Activated naive CD8-positive, alpha-beta T cell treated with anti-CD3 and anti-CD28 coated beads, Interleukin-2, amount 10 ng/mL, durations not matched to agents 7 days and 5 days (primary cell): ENCODE measurements at regions not wholly inside any gene's neighbourhood (a gene's known extent, or its start where the extent isn't known, plus 50 kb on each side); places are given as distances from the start of the nearest gene placed in this dataset.
"Not testable (repeated sequence)": the region's sequence is repeated elsewhere in the genome, so short reads cannot be mapped to it uniquely, and the experiment has no call there.

Experiments used
- ATAC-seq: fragments of 150-1000 bp; cut with Tn5 transposase; one replicate; pipeline ENCODE4 v1.10.0; 2021; ENCODE audit warnings: low read depth, moderate library complexity
- POLR2A ChIA-PET: fragments of 350-600 bp; sonication (Branson Sonifier 250); formaldehyde crosslinking; loops from one replicate; lab custom pipeline; 2021; ENCODE audit warnings: antibody characterized with exemption; lab: Charles Lee
- DNase-seq: peaks from one replicate; pipeline ENCODE4 v3.0.0; 2021
- H3K27ac Mint-ChIP-seq: one replicate; pipeline ENCODE4 v1.8.0; 2022; ENCODE audit warnings: mild to moderate bottlenecking, mixed read lengths
- H3K27me3 Mint-ChIP-seq: one replicate; pipeline ENCODE4 v1.8.0; 2022; ENCODE audit warnings: mild to moderate bottlenecking, moderate library complexity, mixed read lengths
- H3K36me3 Mint-ChIP-seq: one replicate; pipeline ENCODE4 v1.8.0; 2021; ENCODE audit warnings: mild to moderate bottlenecking, mixed read lengths
- H3K4me1 Mint-ChIP-seq: one replicate; pipeline ENCODE4 v1.8.0; 2021; ENCODE audit warnings: mixed read lengths
- H3K4me3 Mint-ChIP-seq: one replicate; pipeline ENCODE4 v1.8.0; 2022; ENCODE audit warnings: mild to moderate bottlenecking, moderate library complexity, mixed read lengths
- H3K9me3 Mint-ChIP-seq: one replicate; pipeline ENCODE4 v1.8.0; 2021; ENCODE audit warnings: mixed read lengths

DNA sequence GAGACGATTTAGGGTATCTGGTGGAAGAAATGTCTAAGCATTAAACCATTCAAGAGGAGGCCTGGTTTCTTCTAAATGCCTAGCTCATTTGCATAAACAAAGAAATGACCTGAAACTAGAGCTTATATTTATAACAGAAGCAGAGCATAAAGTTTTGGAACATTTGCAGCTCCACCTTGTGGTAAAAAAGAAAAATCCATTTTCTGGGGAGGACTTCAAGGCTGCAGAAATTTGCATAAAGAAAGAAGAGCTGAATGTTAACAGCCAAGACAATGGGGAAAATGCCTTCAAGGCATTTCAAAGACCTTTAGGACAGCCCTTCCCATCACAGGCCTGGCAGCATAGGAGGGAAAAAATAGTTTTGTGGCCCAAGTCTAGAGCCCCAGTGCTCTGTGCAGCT lies 362.0 kb downstream of the ZNF248 start:
- no peaks in the 10 kb centered on the region for H3K4me1 Mint-ChIP-seq
- no peaks in the 10 kb centered on the region for H3K9me3 Mint-ChIP-seq

DNA sequence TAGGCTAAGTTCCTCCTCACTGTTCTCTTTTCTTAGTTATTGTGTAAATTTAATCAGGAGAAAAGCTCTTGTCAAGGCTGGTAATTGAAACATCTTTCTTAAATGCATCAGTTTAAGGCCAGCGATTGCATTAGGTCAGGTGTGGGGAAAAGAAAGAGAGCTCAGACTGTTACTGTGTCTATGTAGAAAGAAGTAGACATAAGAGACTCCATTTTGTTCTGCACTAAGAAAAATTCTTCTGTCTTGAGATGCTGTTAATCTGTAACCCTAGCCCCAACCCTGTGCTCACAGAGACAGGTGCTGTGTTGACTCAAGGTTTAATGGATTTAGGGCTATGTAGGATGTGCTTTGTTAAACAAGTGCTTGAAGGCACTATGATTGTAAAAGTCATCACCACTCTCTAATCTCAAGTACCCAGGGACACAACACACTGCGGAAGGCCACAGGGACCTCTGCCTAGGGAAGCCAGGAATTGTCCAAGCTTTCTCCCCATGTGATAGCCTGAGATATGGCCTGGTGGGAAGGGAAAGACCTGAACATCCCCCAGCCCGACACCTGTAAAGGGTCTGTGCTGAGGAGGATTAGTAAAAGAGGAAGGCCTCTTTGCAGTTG lies 364.1 kb downstream of the ZNF248 start:
- H3K4me1 Mint-ChIP-seq, H3K9me3 Mint-ChIP-seq, ATAC-seq, POLR2A ChIA-PET, DNase-seq, H3K4me3 Mint-ChIP-seq, H3K36me3 Mint-ChIP-seq, H3K27ac Mint-ChIP-seq, H3K27me3 Mint-ChIP-seq: not testable (repeated sequence)

More for the DNA sequence above, 362.0 kb downstream of the ZNF248 start:
- Mint-ChIP-seq H3K27ac (no peak overlapping the region), H3K4me3 (no peak overlapping the region), H3K27me3 (no peaks in the 10 kb centered on the region), H3K36me3 (no peaks in the 10 kb centered on the region)
- DNase-seq = no peak
- POLR2A ChIA-PET = no interaction called here
- ATAC-seq = no peak

DNA sequence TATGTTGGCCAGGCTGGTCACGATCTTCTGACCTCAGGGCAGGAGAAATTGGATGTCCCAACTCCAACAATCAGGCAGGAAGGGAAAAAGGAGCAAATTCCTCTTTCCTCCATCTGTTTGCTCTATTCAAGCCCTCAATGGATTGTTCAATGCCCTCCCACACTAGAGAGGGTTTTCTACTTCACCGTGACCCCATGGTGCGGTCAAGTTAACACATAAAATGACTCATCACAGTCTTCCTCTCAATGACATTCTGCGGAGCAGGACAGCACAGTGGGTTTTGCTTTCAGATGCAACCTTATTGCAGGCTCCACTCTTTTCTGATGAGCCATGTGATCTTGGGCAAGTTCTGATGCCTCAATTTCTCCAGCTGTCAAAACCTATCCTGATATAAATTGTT lies 364.9 kb downstream of the ANKRD30A start:
- no peak overlapping the region for H3K4me3 Mint-ChIP-seq
- POLR2A ChIA-PET = no interaction called here
- ATAC-seq (no peak), DNase-seq (no peak)
- no peak overlapping the region for H3K27ac Mint-ChIP-seq
- H3K36me3 Mint-ChIP-seq = no peaks in the 10 kb centered on the region
- H3K4me1 Mint-ChIP-seq = no peaks in the 10 kb centered on the region
- H3K27me3 Mint-ChIP-seq = no peaks in the 10 kb centered on the region
- peaks cover 1% of the 10 kb centered on the region for H3K9me3 Mint-ChIP-seq

DNA sequence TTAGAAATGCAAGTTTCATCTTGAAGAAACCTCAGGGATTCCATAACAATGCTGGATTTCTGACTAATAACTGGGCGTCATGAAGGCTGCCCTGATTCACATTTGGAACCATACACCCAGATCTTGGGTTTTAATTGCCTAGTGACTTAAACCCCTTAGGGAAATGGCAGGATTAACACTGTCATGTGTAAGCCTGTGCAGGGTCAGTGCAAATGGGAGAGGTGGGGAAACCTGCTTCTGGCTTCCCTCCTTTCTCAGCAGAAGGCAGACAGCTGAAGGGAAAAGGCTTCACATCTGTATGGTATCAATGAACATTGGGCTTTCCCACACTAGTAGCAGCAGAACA lies 364.2 kb downstream of the ANKRD30A start:
- POLR2A ChIA-PET = no interaction called here
- Mint-ChIP-seq H3K27ac (no peak overlapping the region), H3K27me3 (no peaks in the 10 kb centered on the region), H3K9me3 (peaks cover 1% of the 10 kb centered on the region), H3K4me1 (no peaks in the 10 kb centered on the region), H3K36me3 (no peaks in the 10 kb centered on the region), H3K4me3 (no peak overlapping the region)
- ATAC-seq (no peak), DNase-seq (no peak)

DNA sequence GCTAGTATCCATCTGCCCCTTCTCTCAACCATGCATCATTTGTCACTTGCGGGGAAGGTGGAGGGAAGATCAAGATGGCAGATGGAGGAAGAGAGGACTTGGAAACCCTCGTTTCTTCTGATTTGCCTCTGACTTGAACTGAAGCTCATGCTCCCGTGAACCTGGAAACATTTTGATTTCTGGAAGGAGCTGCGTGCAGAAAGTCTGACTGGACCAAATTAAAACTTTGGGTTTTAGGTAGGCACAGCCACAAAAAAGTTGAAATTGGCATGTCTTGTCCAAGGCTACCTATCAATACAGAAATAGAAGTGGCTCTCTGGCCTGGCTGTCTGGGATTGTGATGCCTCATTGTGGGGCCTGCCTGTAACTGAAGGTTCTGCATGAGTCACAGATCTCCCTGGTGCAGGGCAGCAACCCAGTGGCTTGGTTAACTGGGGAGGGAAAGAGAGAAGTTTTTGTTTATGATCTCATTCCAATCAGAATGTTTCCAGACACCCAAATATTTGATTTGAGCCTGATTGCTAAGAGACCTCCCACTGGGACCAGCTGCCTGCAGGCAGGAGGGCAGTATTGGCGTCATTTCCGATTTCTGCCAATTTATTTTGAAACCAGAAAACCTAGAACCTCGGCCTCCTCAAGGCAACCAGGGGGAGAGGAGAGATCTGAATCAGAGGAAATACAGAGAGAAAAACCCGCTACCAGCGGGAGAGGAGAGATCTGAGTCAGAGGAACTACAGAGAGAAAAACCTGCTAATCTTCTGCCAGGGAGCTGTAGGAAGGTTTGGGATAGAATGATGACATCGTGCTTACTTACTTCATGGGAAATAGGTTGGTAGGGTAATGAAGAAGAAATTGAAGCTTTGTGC lies 363.6 kb downstream of the ANKRD30A start:
- Mint-ChIP-seq H3K4me1 (no peaks in the 10 kb centered on the region), H3K27ac (no peak overlapping the region), H3K4me3 (no peak overlapping the region), H3K27me3 (no peaks in the 10 kb centered on the region), H3K9me3 (peaks cover 1% of the 10 kb centered on the region), H3K36me3 (no peaks in the 10 kb centered on the region)
- ATAC-seq = no peak
- DNase-seq = no peak
- POLR2A ChIA-PET = no interaction called here

DNA sequence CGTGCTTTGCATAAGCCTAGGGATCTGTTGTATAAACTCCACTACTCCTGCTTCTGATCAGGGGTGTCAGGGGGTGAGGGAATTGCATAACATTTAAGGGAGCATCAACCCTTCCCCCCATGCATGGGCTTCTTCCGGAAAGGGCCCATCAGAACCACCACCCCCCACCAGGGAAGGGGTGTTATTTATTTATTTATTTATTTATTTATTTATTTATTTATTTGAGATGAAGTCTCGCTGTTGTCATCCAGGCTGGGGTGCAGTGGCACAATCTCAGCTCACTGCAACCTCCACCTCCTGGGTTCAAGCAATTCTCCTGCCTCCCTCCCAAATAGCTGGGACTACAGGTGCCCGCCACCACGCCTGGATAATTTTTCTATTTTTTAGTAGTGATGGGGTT lies 355.2 kb downstream of the ANKRD30A start:
- H3K9me3 Mint-ChIP-seq, H3K4me3 Mint-ChIP-seq, ATAC-seq, H3K36me3 Mint-ChIP-seq, H3K27me3 Mint-ChIP-seq, POLR2A ChIA-PET, DNase-seq, H3K4me1 Mint-ChIP-seq, H3K27ac Mint-ChIP-seq: not testable (repeated sequence)

DNA sequence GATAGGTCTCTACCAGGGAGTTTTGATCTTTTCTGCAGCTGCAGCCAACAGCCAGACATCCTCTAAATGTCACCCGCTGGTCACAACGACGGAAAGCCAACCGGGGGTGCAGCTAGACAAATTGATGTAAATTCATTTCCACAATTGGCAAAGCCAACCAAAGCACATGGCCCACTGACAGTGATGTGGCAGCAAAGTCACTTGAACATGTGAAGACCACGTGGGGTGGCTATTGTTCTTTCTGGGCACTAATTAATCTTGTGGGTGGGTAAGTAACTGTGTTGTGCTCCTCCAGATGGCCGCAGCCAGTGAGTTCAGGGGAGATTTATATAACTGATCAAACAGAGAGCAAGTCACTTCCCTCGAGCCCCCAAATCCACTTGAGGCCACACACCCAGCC lies 354.1 kb downstream of the ANKRD30A start:
- Mint-ChIP-seq H3K4me1 (no peaks in the 10 kb centered on the region), H3K27ac (no peak overlapping the region), H3K36me3 (no peaks in the 10 kb centered on the region), H3K27me3 (no peaks in the 10 kb centered on the region), H3K9me3 (peaks cover 4% of the 10 kb centered on the region), H3K4me3 (no peak overlapping the region)
- POLR2A ChIA-PET = no interaction called here
- no peak for ATAC-seq
- DNase-seq = no peak

DNA sequence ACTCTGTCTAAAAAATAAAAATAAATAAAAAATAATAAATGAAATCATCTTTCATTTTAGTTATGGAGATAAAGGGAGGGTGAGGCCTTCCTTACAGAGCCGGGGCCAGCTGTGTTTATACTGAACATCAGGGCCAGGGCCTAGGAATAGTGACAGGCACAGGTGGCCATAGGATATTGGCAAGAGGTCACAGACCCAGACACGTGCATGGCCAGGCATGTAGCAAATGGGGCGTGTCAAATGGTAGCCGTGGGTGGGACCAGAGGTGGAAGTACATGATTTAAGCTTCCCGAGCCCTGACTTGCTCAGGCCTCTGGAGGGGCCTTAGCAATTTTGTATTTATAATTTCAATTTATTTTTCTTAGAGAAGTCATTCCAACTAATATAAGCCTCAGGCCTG lies 353.0 kb downstream of the ANKRD30A start:
- DNase-seq = no peak
- Mint-ChIP-seq H3K9me3 (peaks cover 4% of the 10 kb centered on the region), H3K4me1 (no peaks in the 10 kb centered on the region), H3K4me3 (no peak overlapping the region), H3K27me3 (no peaks in the 10 kb centered on the region), H3K36me3 (no peaks in the 10 kb centered on the region), H3K27ac (no peak overlapping the region)
- POLR2A ChIA-PET = no interaction called here
- ATAC-seq = no peak

DNA sequence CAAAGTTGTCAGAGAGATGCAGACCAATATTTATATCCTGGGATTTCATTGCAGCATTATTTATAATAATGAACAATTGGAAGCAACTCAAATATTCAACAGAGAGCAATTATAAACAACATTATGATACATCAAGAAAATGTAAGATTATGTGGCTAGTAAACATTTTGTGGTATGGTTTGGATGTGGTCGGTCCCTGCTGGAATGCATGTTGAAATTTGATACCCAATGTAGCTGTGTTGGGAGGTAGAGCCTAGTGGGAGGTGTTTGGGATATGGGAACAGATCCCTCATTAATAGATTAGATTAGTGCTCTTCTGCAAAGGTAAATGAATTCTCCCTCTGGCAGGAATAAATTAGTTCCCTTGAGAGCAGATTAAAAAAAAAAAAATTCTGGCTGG lies 350.9 kb downstream of the ANKRD30A start:
- POLR2A ChIA-PET = no interaction called here
- peaks cover 4% of the 10 kb centered on the region for H3K9me3 Mint-ChIP-seq
- no peak overlapping the region for H3K27ac Mint-ChIP-seq
- no peak overlapping the region for H3K4me3 Mint-ChIP-seq
- no peaks in the 10 kb centered on the region for H3K36me3 Mint-ChIP-seq
- DNase-seq (no peak), ATAC-seq (no peak)
- H3K27me3 Mint-ChIP-seq = no peaks in the 10 kb centered on the region
- H3K4me1 Mint-ChIP-seq = no peaks in the 10 kb centered on the region

DNA sequence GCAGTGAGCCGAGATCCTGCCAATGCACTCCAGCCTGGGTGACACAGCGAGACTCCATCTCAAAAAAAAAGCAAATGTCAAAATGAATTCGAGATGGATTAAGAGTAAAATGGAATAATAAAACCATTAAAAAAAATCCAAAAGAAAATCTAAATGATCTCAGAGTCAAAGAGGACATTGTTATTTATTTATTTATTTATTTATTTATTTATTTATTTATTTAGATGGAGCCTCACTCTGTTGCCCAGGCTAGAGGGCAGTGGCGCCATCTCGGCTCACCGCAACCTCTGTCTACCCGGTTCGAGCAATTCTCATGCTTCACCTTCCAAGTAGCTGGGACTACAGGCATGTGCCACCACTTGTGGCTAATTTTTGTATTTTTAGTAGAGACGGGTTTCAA lies 349.2 kb downstream of the ANKRD30A start:
- no peak for DNase-seq
- Mint-ChIP-seq H3K27ac (no peak overlapping the region), H3K27me3 (no peaks in the 10 kb centered on the region), H3K36me3 (peaks cover 2% of the 10 kb centered on the region), H3K4me1 (no peaks in the 10 kb centered on the region), H3K9me3 (peaks cover 8% of the 10 kb centered on the region), H3K4me3 (no peak overlapping the region)
- POLR2A ChIA-PET = no interaction called here
- no peak for ATAC-seq

DNA sequence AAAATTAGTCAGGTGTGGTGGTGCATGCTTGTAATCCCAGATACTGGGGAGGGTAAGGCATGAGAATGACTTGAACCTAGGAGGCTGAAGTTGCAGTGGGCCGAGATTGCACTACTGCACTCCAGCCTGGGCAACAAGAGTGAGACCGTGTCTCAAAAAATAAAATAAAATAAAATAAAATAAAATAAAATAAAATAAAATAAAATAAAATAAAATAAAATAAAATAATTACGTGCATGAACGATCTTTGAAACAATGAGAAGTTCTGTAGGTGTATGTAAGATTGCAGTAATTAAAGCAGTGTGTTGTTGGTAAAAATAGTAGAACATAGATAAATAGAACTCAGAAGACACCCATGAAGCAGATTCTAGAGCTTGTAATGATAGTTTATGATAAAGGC lies 348.5 kb downstream of the ANKRD30A start:
- no peak for DNase-seq
- H3K4me1 Mint-ChIP-seq = no peaks in the 10 kb centered on the region
- peaks cover 2% of the 10 kb centered on the region for H3K36me3 Mint-ChIP-seq
- no peak overlapping the region for H3K4me3 Mint-ChIP-seq
- peaks cover 7% of the 10 kb centered on the region for H3K9me3 Mint-ChIP-seq
- H3K27me3 Mint-ChIP-seq = no peaks in the 10 kb centered on the region
- no peak overlapping the region for H3K27ac Mint-ChIP-seq
- ATAC-seq = no peak
- POLR2A ChIA-PET = interaction anchor here (0.7 kb wide), 1 partner anchor 143 kb away, joined by 3 read pairs; no protein-coding TSS in a partner anchor

DNA sequence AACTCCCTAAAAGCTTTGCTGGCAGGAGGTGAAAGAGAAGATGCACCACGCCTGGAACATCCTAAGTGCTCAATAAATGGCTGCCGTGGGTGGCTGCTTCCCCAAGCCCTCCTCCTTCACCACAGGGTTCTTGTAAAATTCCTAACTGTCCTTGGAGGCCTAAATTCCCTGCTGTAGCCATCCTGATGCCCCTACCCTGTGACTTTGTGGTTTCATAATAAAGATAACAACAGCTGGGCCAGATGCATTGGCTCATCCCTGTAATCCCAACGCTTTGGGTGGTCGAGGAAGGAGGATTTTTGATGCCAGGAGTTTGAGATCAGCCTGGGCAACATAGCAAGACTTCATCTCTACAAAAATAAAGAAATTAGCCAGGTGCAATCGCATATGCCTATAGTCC lies 341.8 kb downstream of the ANKRD30A start:
- Mint-ChIP-seq H3K27me3 (no peaks in the 10 kb centered on the region), H3K36me3 (peaks cover 2% of the 10 kb centered on the region), H3K4me3 (no peak overlapping the region), H3K9me3 (peaks cover 7% of the 10 kb centered on the region), H3K27ac (no peak overlapping the region), H3K4me1 (no peaks in the 10 kb centered on the region)
- DNase-seq (no peak), ATAC-seq (no peak)
- POLR2A ChIA-PET = no interaction called here

DNA sequence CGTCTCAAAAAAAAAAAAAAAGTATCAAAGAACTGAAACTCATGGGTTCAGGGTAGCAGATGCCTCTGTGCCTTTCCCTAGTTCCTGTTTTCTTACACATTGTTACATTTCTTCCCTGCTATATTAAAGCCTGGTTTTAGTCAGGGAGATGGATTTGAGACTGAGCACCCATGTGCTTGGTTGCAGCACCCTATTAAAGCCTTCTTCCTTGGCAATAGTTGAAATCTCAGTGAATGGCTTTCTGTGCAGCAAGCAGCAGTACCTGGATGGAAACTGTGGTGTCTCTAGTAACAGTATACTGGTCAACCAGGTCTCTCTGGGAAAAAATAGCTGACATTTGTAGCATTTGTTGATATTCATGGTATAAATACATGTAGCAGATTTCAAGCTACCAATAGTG lies 331.1 kb downstream of the ANKRD30A start:
- POLR2A ChIA-PET = no interaction called here
- H3K4me1 Mint-ChIP-seq = no peaks in the 10 kb centered on the region
- peaks cover 11% of the 10 kb centered on the region for H3K9me3 Mint-ChIP-seq
- H3K27me3 Mint-ChIP-seq = no peaks in the 10 kb centered on the region
- DNase-seq (no peak), ATAC-seq (no peak)
- H3K4me3 Mint-ChIP-seq = no peak overlapping the region
- H3K36me3 Mint-ChIP-seq = no peaks in the 10 kb centered on the region
- H3K27ac Mint-ChIP-seq = no peak overlapping the region

DNA sequence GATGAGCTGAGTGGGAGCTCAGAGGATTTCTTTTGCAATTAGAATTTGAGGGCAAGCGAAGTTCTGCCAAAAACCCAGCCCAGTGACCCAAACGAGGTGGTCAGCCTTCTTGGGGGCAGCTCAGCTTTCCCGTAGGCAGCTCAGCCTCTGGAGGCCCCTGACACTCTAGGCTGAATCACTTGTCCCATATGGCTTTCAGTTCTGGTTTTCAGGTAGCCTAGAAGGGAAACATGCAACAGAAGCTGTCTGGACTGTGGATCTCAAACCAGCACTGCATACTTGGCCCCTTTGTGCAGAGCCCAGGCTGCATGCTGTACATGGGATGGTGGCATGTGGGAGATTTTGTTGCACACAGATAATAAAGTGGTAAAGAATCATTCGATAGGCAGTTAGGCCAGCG lies 322.8 kb downstream of the ANKRD30A start:
- Mint-ChIP-seq H3K27ac (no peak overlapping the region), H3K36me3 (no peaks in the 10 kb centered on the region), H3K4me3 (no peak overlapping the region), H3K9me3 (peaks cover 13% of the 10 kb centered on the region), H3K27me3 (no peaks in the 10 kb centered on the region), H3K4me1 (no peaks in the 10 kb centered on the region)
- ATAC-seq = no peak
- POLR2A ChIA-PET = no interaction called here
- DNase-seq = no peak
